H7 (cell line): ENCODE measurements at regions not wholly inside any gene's neighbourhood (a gene's known extent, or its start where the extent isn't known, plus 50 kb on each side); places are given as distances from the start of the nearest gene placed in this dataset.

Source experiments
- DNase-seq: peaks from one replicate; pipeline ENCODE4 v3.0.0; 2012
- H3K27me3 ChIP-seq: 2 replicates; pipeline ENCODE4 v1.6.0; 2011; ENCODE audit warnings: mild to moderate bottlenecking, low read length; ENCODE audit not compliant: control insufficient read depth, insufficient read depth
- H3K36me3 ChIP-seq: replicated peaks from 2 replicates; pipeline ENCODE4 v1.5.1; 2011; ENCODE audit warnings: low read length; ENCODE audit not compliant: control insufficient read depth, insufficient read depth
- H3K4me3 ChIP-seq: 2 replicates; pipeline ENCODE4 v1.5.1; 2011; ENCODE audit warnings: low read depth, mild to moderate bottlenecking, control low read depth, low read length, moderate library complexity; ENCODE audit not compliant: insufficient read depth

GRCh38 chr12:93192878-93193277 is 184.8 kb upstream of the NUDT4 start:
- no peak overlapping the region for H3K4me3 ChIP-seq
- H3K27me3 ChIP-seq, result no peaks in the 10 kb centered on the region
- H3K36me3 ChIP-seq, result no peaks in the 10 kb centered on the region
- DNase-seq, result no peak

- no peak for DNase-seq
- no peaks in the 10 kb centered on the region for H3K36me3 ChIP-seq
- H3K4me3 ChIP-seq, result no peak overlapping the region
- H3K27me3 ChIP-seq, result no peaks in the 10 kb centered on the region
These were observed 182.2 kb upstream of the NUDT4 start for GRCh38 chr12:93195511-93195910.

- DNase-seq, result no peak
- Histone ChIP-seq H3K36me3 (no peaks in the 10 kb centered on the region), H3K4me3 (no peak overlapping the region), H3K27me3 (no peaks in the 10 kb centered on the region)
These were observed 180.6 kb upstream of the NUDT4 start for GRCh38 chr12:93197067-93197593.

GRCh38 chr12:93198086-93198485 is 179.6 kb upstream of the NUDT4 start:
- H3K4me3 ChIP-seq, result no peak overlapping the region
- H3K36me3 ChIP-seq, result no peaks in the 10 kb centered on the region
- DNase-seq, result no peak
- H3K27me3 ChIP-seq, result no peaks in the 10 kb centered on the region

- no peak overlapping the region for H3K4me3 ChIP-seq
- H3K27me3 ChIP-seq, result no peaks in the 10 kb centered on the region
- DNase-seq, result no peak
- no peaks in the 10 kb centered on the region for H3K36me3 ChIP-seq
These were observed 177.9 kb upstream of the NUDT4 start for GRCh38 chr12:93199831-93200236.

- DNase-seq, result no peak
- Histone ChIP-seq H3K4me3 (no peak overlapping the region), H3K36me3 (no peaks in the 10 kb centered on the region), H3K27me3 (no peaks in the 10 kb centered on the region)
These were observed 177.3 kb upstream of the NUDT4 start for GRCh38 chr12:93200291-93200917.

GRCh38 chr12:93201990-93202389 is 175.7 kb upstream of the NUDT4 start:
- Histone ChIP-seq H3K36me3 (no peaks in the 10 kb centered on the region), H3K4me3 (no peak overlapping the region), H3K27me3 (no peaks in the 10 kb centered on the region)
- no peak for DNase-seq

GRCh38 chr12:93202688-93203087 is 175.0 kb upstream of the NUDT4 start:
- DNase-seq, result no peak
- H3K27me3 ChIP-seq, result no peaks in the 10 kb centered on the region
- H3K4me3 ChIP-seq, result no peak overlapping the region
- no peaks in the 10 kb centered on the region for H3K36me3 ChIP-seq

- no peak for DNase-seq
- H3K4me3 ChIP-seq, result no peak overlapping the region
- no peaks in the 10 kb centered on the region for H3K27me3 ChIP-seq
- no peaks in the 10 kb centered on the region for H3K36me3 ChIP-seq
These were observed 174.4 kb upstream of the NUDT4 start for GRCh38 chr12:93203361-93203760.

- H3K27me3 ChIP-seq, result no peaks in the 10 kb centered on the region
- no peaks in the 10 kb centered on the region for H3K36me3 ChIP-seq
- no peak overlapping the region for H3K4me3 ChIP-seq
- DNase-seq, result no peak
These were observed 172.8 kb upstream of the NUDT4 start for GRCh38 chr12:93204896-93205295.

- Histone ChIP-seq H3K36me3 (no peaks in the 10 kb centered on the region), H3K4me3 (no peak overlapping the region), H3K27me3 (no peaks in the 10 kb centered on the region)
- DNase-seq, result no peak
These were observed 172.4 kb upstream of the NUDT4 start for GRCh38 chr12:93205361-93205760.

GRCh38 chr12:93208011-93208410 is 169.7 kb upstream of the NUDT4 start:
- no peaks in the 10 kb centered on the region for H3K36me3 ChIP-seq
- H3K27me3 ChIP-seq, result no peaks in the 10 kb centered on the region
- DNase-seq, result no peak
- H3K4me3 ChIP-seq, result no peak overlapping the region

GRCh38 chr12:93214523-93215289 is 163.0 kb upstream of the NUDT4 start:
- DNase-seq, result no peak

GRCh38 chr12:93215290-93215678 is 162.4 kb upstream of the NUDT4 start:
- no peak overlapping the region for H3K4me3 ChIP-seq
- H3K36me3 ChIP-seq, result no peaks in the 10 kb centered on the region
- no peak for DNase-seq
- no peaks in the 10 kb centered on the region for H3K27me3 ChIP-seq

More at GRCh38 chr12:93214523-93215289, 163.0 kb upstream of the NUDT4 start:
- no peaks in the 10 kb centered on the region for H3K27me3 ChIP-seq
- no peaks in the 10 kb centered on the region for H3K36me3 ChIP-seq
- H3K4me3 ChIP-seq, result no peak overlapping the region

GRCh38 chr12:93219947-93220346 is 157.8 kb upstream of the NUDT4 start:
- no peak overlapping the region for H3K4me3 ChIP-seq
- no peak for DNase-seq
- no peaks in the 10 kb centered on the region for H3K27me3 ChIP-seq
- H3K36me3 ChIP-seq, result no peaks in the 10 kb centered on the region
